ENCODE measurements at regions not wholly inside any gene's neighbourhood (a gene's known extent, or its start where the extent isn't known, plus 50 kb on each side); places are given as distances from the start of the nearest gene placed in this dataset.

GRCh38 chr13:67549331-67549730 is 319.2 kb upstream of the PCDH9 start:
- TF ChIP-seq, protein P1, sequence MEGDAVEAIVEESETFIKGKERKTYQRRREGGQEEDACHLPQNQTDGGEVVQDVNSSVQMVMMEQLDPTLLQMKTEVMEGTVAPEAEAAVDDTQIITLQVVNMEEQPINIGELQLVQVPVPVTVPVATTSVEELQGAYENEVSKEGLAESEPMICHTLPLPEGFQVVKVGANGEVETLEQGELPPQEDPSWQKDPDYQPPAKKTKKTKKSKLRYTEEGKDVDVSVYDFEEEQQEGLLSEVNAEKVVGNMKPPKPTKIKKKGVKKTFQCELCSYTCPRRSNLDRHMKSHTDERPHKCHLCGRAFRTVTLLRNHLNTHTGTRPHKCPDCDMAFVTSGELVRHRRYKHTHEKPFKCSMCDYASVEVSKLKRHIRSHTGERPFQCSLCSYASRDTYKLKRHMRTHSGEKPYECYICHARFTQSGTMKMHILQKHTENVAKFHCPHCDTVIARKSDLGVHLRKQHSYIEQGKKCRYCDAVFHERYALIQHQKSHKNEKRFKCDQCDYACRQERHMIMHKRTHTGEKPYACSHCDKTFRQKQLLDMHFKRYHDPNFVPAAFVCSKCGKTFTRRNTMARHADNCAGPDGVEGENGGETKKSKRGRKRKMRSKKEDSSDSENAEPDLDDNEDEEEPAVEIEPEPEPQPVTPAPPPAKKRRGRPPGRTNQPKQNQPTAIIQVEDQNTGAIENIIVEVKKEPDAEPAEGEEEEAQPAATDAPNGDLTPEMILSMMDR (IDR thresholded peaks at IDR 0.05) = no peak
- TF ChIP-seq TCF7L2 (IDR thresholded peaks at IDR 0.05; ENCODE audit: low read depth, low read length) (no peak), POLR2AphosphoS5 (IDR thresholded peaks at IDR 0.05; ENCODE audit: low read depth, low read length) (no peak)
- TF ChIP-seq, protein P2, sequence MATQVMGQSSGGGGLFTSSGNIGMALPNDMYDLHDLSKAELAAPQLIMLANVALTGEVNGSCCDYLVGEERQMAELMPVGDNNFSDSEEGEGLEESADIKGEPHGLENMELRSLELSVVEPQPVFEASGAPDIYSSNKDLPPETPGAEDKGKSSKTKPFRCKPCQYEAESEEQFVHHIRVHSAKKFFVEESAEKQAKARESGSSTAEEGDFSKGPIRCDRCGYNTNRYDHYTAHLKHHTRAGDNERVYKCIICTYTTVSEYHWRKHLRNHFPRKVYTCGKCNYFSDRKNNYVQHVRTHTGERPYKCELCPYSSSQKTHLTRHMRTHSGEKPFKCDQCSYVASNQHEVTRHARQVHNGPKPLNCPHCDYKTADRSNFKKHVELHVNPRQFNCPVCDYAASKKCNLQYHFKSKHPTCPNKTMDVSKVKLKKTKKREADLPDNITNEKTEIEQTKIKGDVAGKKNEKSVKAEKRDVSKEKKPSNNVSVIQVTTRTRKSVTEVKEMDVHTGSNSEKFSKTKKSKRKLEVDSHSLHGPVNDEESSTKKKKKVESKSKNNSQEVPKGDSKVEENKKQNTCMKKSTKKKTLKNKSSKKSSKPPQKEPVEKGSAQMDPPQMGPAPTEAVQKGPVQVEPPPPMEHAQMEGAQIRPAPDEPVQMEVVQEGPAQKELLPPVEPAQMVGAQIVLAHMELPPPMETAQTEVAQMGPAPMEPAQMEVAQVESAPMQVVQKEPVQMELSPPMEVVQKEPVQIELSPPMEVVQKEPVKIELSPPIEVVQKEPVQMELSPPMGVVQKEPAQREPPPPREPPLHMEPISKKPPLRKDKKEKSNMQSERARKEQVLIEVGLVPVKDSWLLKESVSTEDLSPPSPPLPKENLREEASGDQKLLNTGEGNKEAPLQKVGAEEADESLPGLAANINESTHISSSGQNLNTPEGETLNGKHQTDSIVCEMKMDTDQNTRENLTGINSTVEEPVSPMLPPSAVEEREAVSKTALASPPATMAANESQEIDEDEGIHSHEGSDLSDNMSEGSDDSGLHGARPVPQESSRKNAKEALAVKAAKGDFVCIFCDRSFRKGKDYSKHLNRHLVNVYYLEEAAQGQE (IDR thresholded peaks at IDR 0.05; ENCODE audit: insufficient read depth in 1 of 2, low read depth in 2 of 2, low read length in 1 of 2) = no peak
